ENCODE measurements at regions not wholly inside any gene's neighbourhood (a gene's known extent, or its start where the extent isn't known, plus 50 kb on each side); places are given as distances from the start of the nearest gene placed in this dataset.
"Not testable (repeated sequence)": the region's sequence is repeated elsewhere in the genome, so short reads cannot be mapped to it uniquely, and the experiment has no call there.

DNA sequence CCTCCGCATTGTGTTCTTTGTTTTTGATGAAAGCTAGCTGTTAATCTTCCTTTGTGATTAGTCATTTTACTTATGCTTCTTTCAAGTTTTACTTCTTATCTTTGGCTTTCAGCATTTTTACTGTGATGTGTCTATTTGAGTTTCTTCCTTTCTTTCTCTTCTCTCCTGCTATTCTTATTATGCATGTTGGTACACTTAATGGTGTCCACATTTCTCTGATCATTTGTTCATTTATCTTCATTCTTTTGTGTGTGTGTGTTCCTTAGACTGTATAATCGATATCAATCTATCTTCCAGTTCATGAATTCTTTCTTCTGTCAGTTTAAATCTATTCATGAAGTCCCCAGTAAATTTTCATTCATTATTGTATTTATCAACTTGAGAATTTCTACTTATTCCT lies 1650.3 kb downstream of the BRINP3 start:
- no peak for DNase-seq (ENCODE audit: low spot score)

DNA sequence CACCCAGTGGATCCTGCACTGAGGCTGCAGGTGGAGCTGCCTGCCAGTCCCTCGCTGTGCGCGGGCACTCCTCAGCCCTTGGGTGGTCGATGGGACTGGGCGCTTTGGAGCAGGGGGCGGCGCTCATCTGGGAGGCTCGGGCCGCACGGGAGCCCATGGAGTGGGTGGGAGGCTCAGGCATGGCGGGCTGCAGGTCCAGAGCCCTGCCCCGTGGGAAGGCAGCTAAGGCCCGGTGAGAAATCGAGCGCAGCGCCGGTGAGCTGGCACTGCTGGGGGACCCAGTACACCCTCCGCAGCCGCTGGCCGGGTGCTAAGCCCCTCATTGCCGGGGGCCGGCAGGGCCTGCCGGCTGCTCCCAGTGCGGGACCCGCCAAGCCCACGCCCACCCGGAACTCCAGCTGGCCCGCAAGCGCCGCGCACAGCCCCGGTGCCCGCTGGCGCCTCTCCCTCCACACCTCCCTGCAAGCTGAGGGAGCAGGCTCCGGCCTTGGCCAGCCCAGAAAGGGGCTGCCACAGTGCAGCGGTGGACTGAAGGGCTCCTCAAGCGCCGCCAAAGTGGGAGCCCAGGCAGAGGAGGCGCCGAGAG lies 1636.5 kb downstream of the BRINP3 start:
- not testable (repeated sequence) for DNase-seq (ENCODE audit: low spot score)

DNA sequence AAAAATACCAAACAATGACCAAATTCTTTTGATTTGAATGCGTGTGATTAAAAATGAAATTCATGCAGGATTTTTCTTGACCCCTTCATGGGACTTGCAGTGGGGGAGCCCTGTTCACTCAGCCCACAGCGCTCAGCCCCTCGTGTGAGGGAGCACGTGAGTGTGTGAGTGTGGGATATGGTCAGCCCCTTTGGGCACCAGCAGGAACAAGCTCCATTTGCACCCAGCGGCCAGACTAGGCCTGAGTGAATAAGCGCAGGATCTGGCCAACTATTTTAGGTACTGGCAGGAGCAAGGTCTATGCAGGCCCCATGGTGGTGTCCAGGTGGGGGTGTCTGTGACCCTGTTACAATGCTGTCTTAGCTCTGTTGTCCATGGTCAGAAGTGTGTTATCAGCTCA lies 1631.2 kb downstream of the BRINP3 start:
- DNase-seq (ENCODE audit: low spot score) = no peak

DNA sequence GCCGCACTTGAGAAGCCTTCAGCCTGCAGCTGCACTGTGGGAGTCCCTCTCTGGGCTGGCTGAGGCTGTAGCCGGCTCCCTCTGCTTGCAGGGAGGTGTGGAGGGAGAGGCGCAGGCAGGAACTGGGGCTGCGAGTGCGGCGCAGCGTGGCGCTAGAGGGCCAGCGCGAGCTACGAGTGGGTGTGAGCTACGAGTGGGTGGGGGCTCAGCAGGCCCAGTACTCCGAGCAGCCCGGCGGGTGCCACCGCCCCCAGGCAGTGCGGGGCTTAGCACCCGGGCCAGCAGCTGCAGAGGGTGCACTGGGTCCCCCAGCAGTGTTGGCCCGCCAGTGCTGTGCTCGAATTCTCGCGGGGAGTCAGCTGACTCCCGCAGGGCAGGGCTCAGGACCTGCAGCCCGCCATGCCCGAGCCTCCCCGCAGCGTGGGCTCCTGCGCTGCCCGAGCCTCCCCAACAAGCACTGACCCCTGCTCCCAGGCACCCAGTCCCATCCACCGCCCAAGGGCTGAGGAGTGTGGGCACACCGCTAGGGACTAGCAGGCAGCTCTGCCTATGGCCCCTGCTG lies 1620.1 kb downstream of the BRINP3 start:
- no peak for DNase-seq (ENCODE audit: low spot score)

DNA sequence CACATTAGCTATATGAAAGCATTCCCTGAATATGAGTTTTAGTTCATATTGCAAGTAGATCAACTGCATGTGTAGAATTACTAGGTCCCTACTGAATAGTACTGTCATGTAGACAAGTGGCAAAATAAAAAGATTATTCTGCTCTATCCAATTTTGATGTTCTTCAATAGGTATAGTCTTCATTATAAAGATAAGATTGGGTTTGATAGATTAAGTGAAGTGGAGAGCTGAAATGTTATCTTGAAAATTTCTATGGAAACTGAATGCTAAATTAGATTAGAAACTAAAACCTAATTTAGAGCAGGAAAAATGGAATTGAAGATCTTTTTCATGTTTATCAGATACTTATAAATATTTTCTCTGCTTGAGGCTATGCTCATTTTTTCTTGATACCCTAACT lies 1610.0 kb downstream of the BRINP3 start:
- DNase-seq (ENCODE audit: low spot score) = peak; percentile 54

DNA sequence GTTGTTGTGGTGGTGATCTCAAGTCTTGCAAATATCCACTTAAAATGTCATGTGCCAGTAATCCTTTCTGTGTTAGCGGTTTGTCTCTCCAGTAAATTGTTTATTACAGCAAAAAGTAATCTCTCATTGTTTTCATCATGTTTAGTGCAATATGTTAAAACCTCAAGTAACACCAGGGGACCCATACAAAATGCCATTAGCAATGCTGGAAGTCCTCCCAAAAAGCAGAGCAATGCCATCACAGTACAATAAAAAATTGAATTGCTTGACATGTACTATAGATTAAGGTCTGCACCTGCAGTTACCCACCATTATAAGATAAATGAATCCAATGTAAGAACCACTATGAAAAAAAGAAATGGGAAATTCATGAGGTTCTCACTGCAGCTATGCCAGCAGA lies 1606.5 kb downstream of the BRINP3 start:
- DNase-seq (ENCODE audit: low spot score) = no peak

DNA sequence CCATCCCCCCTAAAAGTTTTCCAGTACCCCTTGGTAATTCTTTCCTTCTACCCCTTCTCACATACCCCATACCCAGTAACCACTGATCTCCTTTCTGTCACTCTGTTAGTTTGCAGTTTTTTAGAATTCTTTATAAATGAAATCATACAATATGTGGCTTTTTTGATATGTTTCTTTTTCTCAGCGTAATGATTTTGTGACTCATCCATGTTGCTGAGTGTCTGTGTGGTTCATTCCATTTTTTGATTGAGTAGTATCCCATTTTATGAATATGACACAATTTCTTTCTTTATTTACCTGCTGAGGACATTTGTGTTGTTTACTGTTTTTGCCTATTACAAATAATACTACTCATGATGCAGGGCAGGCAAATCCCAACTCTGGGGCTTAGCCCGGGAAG lies 1605.3 kb downstream of the BRINP3 start:
- no peak for DNase-seq (ENCODE audit: low spot score)

DNA sequence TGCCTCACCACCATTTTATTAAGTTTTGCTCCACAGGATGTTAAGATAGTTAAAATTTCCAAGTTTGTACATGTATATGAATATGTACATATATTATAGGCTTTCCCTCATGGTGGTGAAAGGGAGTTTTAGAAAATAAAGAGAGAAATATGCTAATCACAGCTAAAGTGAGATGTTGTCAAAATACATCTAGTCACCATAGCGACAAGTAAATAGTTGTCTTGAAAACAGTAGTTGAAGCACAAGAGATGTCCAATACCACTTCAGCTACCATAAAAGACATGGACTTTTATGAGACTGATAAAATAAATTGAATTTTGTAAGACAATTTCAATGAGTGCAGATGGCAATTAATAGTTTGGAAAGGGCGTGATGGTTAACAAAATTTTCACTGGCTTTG lies 1600.0 kb downstream of the BRINP3 start:
- DNase-seq (ENCODE audit: low spot score) = no peak

DNA sequence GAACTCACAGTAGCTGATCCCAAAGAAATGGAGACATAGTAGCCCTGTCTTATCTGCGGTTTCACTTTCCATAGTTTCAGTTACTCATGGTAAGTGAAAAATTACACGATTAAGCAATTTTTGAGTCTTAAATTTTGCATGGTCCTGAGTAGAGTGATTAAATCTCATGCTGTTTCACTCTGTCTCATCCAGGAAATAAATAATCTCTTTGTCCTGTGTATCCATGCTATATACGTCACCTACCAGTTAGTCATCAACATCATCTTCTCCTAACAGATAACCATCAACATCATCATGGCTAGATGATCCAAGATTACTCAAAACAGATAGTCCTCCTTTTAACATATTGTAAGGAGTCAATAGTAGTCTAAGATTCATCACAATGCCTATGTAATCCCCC lies 1589.3 kb downstream of the BRINP3 start:
- DNase-seq (ENCODE audit: low spot score) = no peak

DNA sequence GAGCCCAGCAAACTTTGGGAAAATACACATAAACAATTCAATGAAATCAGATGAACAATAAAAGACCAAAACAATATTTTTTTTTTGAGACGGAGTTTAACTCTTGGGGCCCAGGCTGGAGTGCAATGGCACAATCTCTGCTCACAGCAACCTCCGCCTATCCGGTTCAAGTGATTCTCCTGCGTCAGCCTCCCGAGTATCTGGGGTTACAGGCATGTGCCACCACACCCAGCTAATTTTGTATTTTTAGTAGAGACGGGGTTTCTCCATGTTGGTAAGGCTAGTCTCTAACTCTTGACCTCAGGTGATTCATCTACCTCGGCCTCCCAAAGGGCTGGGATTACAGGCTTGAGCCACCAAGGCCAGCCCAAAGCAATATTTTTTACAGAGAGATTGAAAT lies 1588.5 kb downstream of the BRINP3 start:
- DNase-seq (ENCODE audit: low spot score) = no peak

DNA sequence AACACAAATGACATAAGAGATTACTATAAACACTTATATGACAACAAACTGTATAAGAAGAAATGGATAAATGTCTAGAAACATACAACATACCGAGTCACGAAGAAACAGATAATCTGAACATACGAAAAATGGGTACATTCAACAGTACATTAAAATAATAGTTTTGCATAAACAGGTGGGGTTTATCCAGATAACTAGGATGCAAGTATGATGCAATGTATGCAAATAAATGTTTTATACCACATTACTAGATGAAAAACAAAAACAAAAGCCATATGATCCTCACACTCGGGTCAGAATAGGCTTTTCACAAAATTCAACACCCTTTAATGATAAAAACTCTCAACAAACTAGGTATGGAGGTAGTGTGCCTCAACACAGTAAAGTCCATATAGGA lies 1585.7 kb downstream of the BRINP3 start:
- no peak for DNase-seq (ENCODE audit: low spot score)

DNA sequence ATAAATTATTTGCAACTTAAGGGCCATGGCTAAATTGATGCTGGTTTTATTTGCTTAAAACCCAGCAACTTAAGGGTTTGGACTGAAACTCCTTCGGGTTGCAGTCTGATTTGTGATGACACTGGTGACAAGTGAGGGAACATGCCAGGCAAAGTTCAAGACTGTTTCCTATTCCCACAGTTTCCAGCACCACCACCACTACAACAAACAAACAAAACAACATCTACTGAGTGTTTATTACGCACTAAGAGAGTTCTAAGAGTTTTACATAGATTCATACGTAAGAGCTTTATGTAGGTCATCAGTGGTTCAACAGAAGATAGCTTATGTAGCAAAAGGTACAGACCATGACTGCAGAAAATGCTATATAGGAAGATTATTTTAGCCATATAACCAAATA lies 1582.1 kb downstream of the BRINP3 start:
- DNase-seq (ENCODE audit: low spot score) = no peak

DNA sequence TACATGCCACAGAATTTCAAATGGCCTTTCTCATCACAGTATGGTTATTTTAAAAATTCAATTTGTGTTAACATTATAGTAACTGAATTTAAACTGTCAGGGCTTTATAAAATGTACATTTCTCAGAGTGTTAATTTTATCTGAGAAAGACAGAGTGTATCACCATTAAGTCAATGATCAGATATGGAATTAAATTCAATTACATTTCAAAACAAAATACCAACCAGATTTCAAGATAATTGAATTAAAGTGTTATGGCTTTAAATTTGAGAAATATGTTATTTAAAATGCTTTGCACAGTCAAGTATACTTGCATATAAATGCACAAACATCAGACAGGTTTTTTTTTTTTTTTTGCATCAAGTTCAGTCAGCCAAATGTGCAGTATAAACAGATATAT lies 1574.4 kb downstream of the BRINP3 start:
- peak; percentile 26 for DNase-seq (ENCODE audit: low spot score)

DNA sequence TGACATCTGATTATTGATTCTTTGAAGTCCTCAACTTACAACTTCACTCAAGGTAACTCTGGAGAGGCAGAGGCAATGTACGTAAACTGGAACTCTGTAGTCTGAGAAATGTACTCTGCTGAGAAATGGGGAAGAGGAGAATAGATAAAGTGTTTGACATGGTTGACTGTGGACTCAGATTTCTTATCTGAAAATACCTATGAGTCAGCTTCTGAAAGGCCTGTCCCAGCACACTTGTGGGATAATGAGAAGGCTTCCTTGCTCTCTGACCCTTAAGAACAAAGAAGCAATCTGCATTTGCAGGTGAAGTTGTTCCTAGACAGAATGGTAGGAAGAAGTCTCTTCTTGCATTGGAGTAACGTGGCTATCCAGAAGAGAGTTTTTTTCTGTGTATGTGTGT lies 1573.5 kb downstream of the BRINP3 start:
- DNase-seq (ENCODE audit: low spot score) = peak; percentile 5

DNA sequence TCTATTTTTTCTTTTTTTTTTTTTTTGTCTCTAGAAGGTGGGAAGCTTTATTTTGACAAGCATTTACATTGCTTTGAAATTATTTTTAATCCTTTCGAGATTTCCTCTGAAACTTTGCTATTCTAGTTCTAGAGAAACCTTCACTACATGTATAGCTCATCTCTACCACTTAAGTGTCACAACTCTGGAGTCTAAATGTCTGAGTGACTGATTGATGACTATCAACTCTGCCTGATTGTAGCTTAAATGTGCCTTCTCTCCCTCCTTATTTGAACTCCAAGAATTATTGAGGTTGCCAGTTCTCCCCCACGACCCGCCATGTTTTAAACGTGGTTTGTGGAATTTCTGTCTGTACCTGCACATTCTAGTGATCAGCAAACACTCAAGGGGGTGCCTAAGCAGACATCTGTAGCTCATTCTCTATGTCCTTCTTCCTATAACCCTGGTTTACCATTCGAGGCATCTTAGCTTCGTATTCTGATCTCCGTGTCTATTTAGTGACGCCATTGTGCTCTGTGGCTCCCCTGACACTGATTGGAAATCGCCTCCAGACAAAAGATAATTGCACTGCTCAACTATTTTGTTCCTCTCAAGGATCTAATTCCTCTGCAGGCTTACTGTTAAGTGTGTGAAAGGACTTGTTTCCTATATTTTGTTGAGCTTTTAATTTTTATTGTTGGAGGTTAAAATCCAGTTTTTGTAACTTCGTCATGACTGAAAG lies 1570.6 kb downstream of the BRINP3 start:
- no peak for DNase-seq (ENCODE audit: low spot score)

DNA sequence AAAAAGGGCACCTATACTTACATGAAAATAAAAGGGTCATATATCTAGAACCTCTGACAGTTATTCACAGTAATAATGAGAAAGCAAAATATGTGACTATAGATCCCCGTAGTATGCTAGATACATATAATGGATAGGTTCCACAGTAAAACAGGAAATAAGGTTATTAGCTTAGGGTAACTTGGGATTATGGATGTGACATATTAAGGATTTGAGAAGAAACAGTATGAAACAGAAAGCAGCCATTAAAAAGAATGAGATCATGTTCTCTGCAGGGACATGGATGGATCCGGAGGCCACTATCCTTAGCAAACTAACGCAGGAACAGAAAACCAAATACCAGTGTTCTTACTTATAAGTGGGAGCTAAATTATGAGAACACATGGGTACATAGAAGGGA lies 1547.3 kb downstream of the BRINP3 start:
- DNase-seq (ENCODE audit: low spot score) = no peak

DNA sequence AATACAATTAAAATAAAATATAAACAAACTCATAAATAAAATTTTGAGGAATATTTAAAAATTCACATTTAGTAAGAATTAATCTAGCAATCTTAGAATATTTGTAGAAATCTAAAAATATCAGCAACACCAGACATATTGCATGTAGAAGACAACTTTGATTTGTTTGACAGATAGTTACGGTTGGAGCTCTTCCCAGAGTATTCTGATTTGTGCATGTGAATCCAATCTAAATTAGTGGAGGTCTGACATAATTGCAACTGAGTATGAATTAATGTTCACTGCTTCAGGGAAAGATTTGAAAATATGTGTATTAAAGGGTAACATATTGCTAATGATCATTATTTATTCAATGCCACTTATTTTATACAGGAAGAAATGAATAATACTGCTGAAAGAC lies 1546.2 kb downstream of the BRINP3 start:
- no peak for DNase-seq (ENCODE audit: low spot score)

DNA sequence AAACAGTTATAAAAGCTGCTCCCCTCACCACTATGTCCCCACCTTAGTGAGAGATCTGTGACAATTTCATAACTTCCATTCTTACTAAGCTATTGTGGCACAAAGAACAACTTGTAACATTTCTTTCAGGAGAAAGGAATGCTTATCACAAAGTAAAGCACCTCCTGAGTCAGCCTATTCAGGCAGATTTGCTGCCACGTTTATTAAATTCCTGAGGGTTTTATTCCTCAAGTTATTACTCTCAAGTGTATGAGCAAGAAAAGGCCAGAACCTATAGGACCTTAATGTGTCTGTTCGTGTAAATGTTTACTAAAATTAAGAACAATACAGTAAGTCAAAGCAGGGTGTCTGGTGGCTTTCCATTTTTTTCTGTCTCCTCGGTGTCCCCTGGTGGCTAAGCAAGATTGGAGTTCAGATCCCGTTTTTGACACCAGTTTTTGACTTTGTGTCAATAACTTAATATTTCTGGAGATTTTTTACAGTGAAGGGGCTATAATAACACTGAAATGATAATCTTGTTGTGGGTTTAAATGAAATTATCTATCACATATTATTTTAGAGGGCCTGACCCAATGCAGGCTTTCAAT lies 1539.6 kb downstream of the BRINP3 start:
- DNase-seq (ENCODE audit: low spot score) = peak; percentile 5

DNA sequence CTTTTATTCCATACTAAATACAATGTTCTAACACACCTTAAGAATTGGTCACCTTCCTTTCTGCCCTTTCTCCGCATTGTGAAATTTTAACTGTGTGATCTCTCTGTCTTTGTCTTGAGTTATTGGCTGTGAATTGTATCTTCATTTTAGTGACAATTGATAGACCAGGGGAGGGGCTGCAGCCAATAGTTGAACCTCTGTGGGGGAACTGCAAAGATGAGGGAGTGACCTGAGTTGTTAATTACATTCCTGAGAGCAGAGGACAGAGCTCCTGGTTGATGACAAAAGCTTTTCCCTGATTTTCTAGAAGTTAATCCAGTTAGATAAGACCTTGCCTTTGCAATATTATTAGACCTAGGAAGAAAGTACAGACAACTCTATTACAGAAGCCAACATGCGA lies 1535.7 kb downstream of the BRINP3 start:
- no peak for DNase-seq (ENCODE audit: low spot score)

DNA sequence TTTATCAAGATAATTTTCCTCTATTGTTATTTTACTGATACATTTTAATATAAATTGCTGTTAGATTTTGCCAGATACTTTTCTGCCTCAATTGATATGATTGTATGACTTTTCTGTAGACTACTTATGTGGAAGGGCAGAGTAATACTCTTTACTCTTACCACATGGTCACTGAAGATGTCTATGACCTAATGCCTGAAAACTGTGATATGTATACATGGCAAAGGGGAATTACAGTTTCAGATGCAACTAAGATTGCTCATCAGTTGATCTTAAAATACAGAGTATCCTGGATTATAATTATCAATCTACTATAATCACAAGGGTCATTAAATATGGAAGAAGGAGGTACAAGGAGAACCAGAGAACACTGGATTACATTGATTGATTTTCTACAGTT lies 1528.0 kb downstream of the BRINP3 start:
- DNase-seq (ENCODE audit: low spot score) = no peak

DNA sequence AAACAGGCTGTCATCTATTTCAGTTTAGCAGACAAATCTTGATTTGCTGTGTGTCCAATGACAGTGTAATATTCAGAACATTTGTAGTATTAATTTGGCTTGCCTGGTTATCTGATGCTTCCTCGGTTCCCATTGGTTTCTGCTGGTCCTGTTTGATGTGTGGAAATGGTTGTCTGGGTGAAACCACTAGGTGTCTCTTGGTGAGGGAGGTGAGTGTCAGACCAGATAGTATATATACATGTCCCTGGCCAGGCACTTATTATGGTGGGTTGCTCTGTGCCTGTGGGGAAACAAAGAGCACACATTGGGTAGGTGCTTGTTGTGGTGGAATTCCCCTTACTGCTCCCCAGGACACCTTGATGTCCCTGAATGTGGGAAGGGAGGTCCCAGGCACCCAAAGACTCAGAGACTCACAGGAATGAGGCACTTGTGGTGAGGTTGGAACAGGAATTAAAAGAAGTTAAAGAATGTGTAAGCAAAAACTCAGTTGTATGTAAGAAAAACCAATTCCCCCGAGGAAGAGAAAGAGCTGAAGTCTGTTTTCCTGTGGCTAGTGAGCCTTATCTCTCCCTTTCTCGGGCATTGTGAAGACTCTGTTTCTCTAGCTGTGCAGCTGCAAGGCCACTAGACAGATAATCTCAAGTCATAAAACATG lies 1519.1 kb downstream of the BRINP3 start:
- no peak for DNase-seq (ENCODE audit: low spot score)

DNA sequence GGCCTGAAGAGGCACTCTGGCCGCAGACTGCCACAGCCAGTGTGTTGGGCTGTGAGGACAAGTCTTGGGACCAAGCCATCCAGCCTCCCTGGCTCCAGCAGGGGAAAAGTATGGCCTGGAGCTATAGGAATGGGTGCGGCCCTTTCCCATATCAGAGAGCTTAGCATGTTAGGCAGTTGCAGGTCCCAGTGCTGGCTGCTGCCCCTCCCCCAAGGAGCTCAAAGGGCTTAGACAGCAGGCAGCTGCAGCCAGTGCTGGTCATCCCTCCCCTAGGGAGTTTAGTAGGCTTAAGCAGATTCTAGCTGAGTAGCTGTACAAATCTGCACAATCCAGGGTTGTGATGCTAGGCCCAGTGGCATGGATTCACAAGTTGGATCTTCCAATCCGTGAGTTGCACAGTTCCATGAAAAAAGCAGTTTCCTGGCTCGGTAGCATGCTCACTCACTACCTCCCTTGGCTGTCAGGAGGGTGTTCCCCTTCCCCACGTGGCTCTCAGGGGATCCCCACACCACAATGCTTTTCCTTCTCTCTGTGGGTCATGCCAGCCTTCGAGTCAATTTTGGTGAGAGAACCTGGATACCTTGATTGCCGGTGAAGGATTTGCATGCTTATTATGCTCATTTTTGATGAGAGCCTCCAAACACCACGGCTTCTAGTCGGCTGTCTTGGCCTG lies 1490.8 kb downstream of the BRINP3 start:
- peak; percentile 33 for DNase-seq (ENCODE audit: low spot score)

Measured in SK-N-DZ (cell line).